BLaER1 treated with 17β-estradiol and CSF1 and Interleukin-3, amounts not matched to agents 10 nM and 100 nM (cell line): ENCODE measurements at regions not wholly inside any gene's neighbourhood (a gene's known extent, or its start where the extent isn't known, plus 50 kb on each side); places are given as distances from the start of the nearest gene placed in this dataset.

Experiments
- H3K27ac ChIP-seq, 11 experiments: shearing (Covaris generic); formaldehyde crosslinking; 2 replicates each; pipeline ENCODE4 v1.8.1; 2022
- H3K27me3 ChIP-seq, 11 experiments: shearing (Covaris generic); formaldehyde crosslinking; 2 replicates each; pipeline ENCODE4 v1.8.1; 2022
- H3K36me3 ChIP-seq, 11 experiments: shearing (Covaris generic); formaldehyde crosslinking; 2 replicates each; pipeline ENCODE4 v1.8.1; 2022
- H3K4me1 ChIP-seq, 10 experiments: shearing (Covaris generic); formaldehyde crosslinking; 2 replicates each; pipeline ENCODE4 v1.8.1; 2022
- H3K4me2 ChIP-seq, 11 experiments: shearing (Covaris generic); formaldehyde crosslinking; 2 replicates each; pipeline ENCODE4 v1.8.1; 2022
- H3K4me3 ChIP-seq, 10 experiments: shearing (Covaris generic); formaldehyde crosslinking; 2 replicates each; pipeline ENCODE4 v1.8.1; 2022
- H3K9ac ChIP-seq, 11 experiments: shearing (Covaris generic); formaldehyde crosslinking; 2 replicates each; pipeline ENCODE4 v1.8.1; 2022
- H3K9me3 ChIP-seq, 11 experiments: shearing (Covaris generic); formaldehyde crosslinking; replicated peaks in 1 of 11; 2 replicates each; pipeline ENCODE4 v1.8.1; 2022
- H4K20me1 ChIP-seq, 11 experiments: shearing (Covaris generic); formaldehyde crosslinking; 2 replicates each; pipeline ENCODE4 v1.8.1; 2022
- Cebpa-rat ChIP-seq, 11 experiments: shearing (Covaris generic); IDR thresholded peaks; 2 replicates each; pipeline ENCODE4 v1.8.1; 2022

- H3K9me3 ChIP-seq, result no peaks in the 10 kb centered on the region
- no peak overlapping the region for H3K9ac ChIP-seq
- H3K4me1 ChIP-seq, result no peaks in the 10 kb centered on the region; a peak in 1 of 20 replicates
- H3K4me2 ChIP-seq, result no peak overlapping the region
- no peak overlapping the region for H3K4me3 ChIP-seq
- H4K20me1 ChIP-seq, result no peaks in the 10 kb centered on the region
- TF ChIP-seq Cebpa-rat (IDR thresholded peaks at IDR 0.05), result no peak
- H3K27me3 ChIP-seq, result no peaks in the 10 kb centered on the region
- no peak overlapping the region for H3K27ac ChIP-seq
- H3K36me3 ChIP-seq, result no peaks in the 10 kb centered on the region
Observed at GRCh38 chr14:49420201-49420600, 166.0 kb downstream of the RPS29 start.

GRCh38 chr14:49418789-49419188 lies 167.4 kb downstream of the RPS29 start:
- H3K4me2 ChIP-seq, result no peak overlapping the region
- H3K27ac ChIP-seq, result no peak overlapping the region
- no peaks in the 10 kb centered on the region for H3K36me3 ChIP-seq
- H4K20me1 ChIP-seq, result no peaks in the 10 kb centered on the region
- no peak overlapping the region for H3K4me3 ChIP-seq
- no peak overlapping the region for H3K9ac ChIP-seq
- no peaks in the 10 kb centered on the region for H3K9me3 ChIP-seq
- H3K4me1 ChIP-seq, result no peaks in the 10 kb centered on the region
- no peaks in the 10 kb centered on the region for H3K27me3 ChIP-seq
- no peak for TF ChIP-seq Cebpa-rat (IDR thresholded peaks at IDR 0.05)

- Histone ChIP-seq H3K4me1 (no peaks in the 10 kb centered on the region), H3K4me2 (no peak overlapping the region), H3K9me3 (no peaks in the 10 kb centered on the region), H3K36me3 (no peaks in the 10 kb centered on the region), H3K27ac (no peak overlapping the region), H4K20me1 (no peaks in the 10 kb centered on the region), H3K9ac (no peak overlapping the region), H3K4me3 (no peak overlapping the region), H3K27me3 (no peaks in the 10 kb centered on the region)
- TF ChIP-seq Cebpa-rat (IDR thresholded peaks at IDR 0.05), result no peak
Observed at GRCh38 chr14:49417790-49418189, 168.4 kb downstream of the RPS29 start.

GRCh38 chr14:49408187-49408933 lies 177.8 kb downstream of the RPS29 start:
- TF ChIP-seq Cebpa-rat (IDR thresholded peaks at IDR 0.05), result no peak
- H3K4me2 ChIP-seq, result no peak overlapping the region
- H3K4me3 ChIP-seq, result no peak overlapping the region

GRCh38 chr14:49405291-49405690 lies 180.9 kb downstream of the RPS29 start:
- Histone ChIP-seq H3K4me3 (no peak overlapping the region), H3K4me1 (no peaks in the 10 kb centered on the region), H3K9me3 (no peaks in the 10 kb centered on the region), H3K27me3 (no peaks in the 10 kb centered on the region), H3K27ac (no peak overlapping the region), H3K9ac (no peak overlapping the region), H3K36me3 (no peaks in the 10 kb centered on the region), H4K20me1 (no peaks in the 10 kb centered on the region), H3K4me2 (no peak overlapping the region)
- no peak for TF ChIP-seq Cebpa-rat (IDR thresholded peaks at IDR 0.05)

More at GRCh38 chr14:49408187-49408933, 177.8 kb downstream of the RPS29 start:
- H4K20me1 ChIP-seq, result no peaks in the 10 kb centered on the region
- no peaks in the 10 kb centered on the region for H3K4me1 ChIP-seq
- no peaks in the 10 kb centered on the region for H3K9me3 ChIP-seq
- no peaks in the 10 kb centered on the region for H3K36me3 ChIP-seq
- H3K27me3 ChIP-seq, result no peaks in the 10 kb centered on the region
- no peak overlapping the region for H3K27ac ChIP-seq
- no peak overlapping the region for H3K9ac ChIP-seq

GRCh38 chr14:49401373-49401772 lies 184.8 kb downstream of the RPS29 start:
- Histone ChIP-seq H3K27me3 (no peaks in the 10 kb centered on the region), H3K9me3 (no peaks in the 10 kb centered on the region)

GRCh38 chr14:49396801-49397200 lies 189.4 kb downstream of the RPS29 start:
- no peaks in the 10 kb centered on the region for H3K9me3 ChIP-seq
- H4K20me1 ChIP-seq, result no peaks in the 10 kb centered on the region
- H3K4me3 ChIP-seq, result no peak overlapping the region
- no peaks in the 10 kb centered on the region for H3K36me3 ChIP-seq
- no peaks in the 10 kb centered on the region for H3K27me3 ChIP-seq
- no peak overlapping the region for H3K27ac ChIP-seq
- no peak overlapping the region for H3K4me2 ChIP-seq
- TF ChIP-seq Cebpa-rat (IDR thresholded peaks at IDR 0.05), result no peak
- no peaks in the 10 kb centered on the region for H3K4me1 ChIP-seq
- no peak overlapping the region for H3K9ac ChIP-seq

More at GRCh38 chr14:49401373-49401772, 184.8 kb downstream of the RPS29 start:
- no peak for TF ChIP-seq Cebpa-rat (IDR thresholded peaks at IDR 0.05)
- Histone ChIP-seq H4K20me1 (no peaks in the 10 kb centered on the region), H3K4me3 (no peak overlapping the region), H3K27ac (no peak overlapping the region), H3K9ac (no peak overlapping the region), H3K4me2 (no peak overlapping the region), H3K4me1 (no peaks in the 10 kb centered on the region), H3K36me3 (no peaks in the 10 kb centered on the region)

GRCh38 chr14:49381778-49382177 lies 204.4 kb downstream of the RPS29 start:
- Histone ChIP-seq H3K27ac (no peak overlapping the region), H3K36me3 (no peaks in the 10 kb centered on the region), H3K4me3 (no peak overlapping the region), H3K27me3 (no peaks in the 10 kb centered on the region), H3K9me3 (peaks cover 0 to 9% (median 0%) of the 10 kb centered on the region in 11 experiments; a peak in 4 of 22 replicates), H4K20me1 (no peaks in the 10 kb centered on the region), H3K4me1 (no peaks in the 10 kb centered on the region), H3K9ac (no peak overlapping the region), H3K4me2 (no peak overlapping the region)
- TF ChIP-seq Cebpa-rat (IDR thresholded peaks at IDR 0.05), result no peak

- H3K27me3 ChIP-seq, result no peaks in the 10 kb centered on the region
- H3K4me3 ChIP-seq, result no peak overlapping the region
- H3K9me3 ChIP-seq, result no peaks in the 10 kb centered on the region
- no peaks in the 10 kb centered on the region for H3K36me3 ChIP-seq
- H3K4me2 ChIP-seq, result peak overlapping the region in 7 of 11 experiments; percentile 18 to 58 (median 26); a peak in 14 of 22 replicates
- no peak for TF ChIP-seq Cebpa-rat (IDR thresholded peaks at IDR 0.05)
- no peak overlapping the region for H3K27ac ChIP-seq
- no peaks in the 10 kb centered on the region for H4K20me1 ChIP-seq
- peaks cover 0 to 15% (median 7%) of the 10 kb centered on the region in 10 experiments; a peak in 7 of 20 replicates for H3K4me1 ChIP-seq
- H3K9ac ChIP-seq, result no peak overlapping the region
Observed at GRCh38 chr14:49367696-49368095, 218.5 kb downstream of the RPS29 start.

- no peaks in the 10 kb centered on the region for H3K9me3 ChIP-seq
- no peak for TF ChIP-seq Cebpa-rat (IDR thresholded peaks at IDR 0.05)
Observed at GRCh38 chr14:49366416-49366815, 219.8 kb downstream of the RPS29 start.

More at GRCh38 chr14:49366416-49366815, 219.8 kb downstream of the RPS29 start:
- no peaks in the 10 kb centered on the region for H4K20me1 ChIP-seq
- H3K4me1 ChIP-seq, result peaks cover 0 to 15% (median 7%) of the 10 kb centered on the region in 10 experiments; a peak in 7 of 20 replicates
- no peak overlapping the region for H3K9ac ChIP-seq
- no peak overlapping the region for H3K27ac ChIP-seq
- H3K27me3 ChIP-seq, result no peaks in the 10 kb centered on the region
- H3K36me3 ChIP-seq, result no peaks in the 10 kb centered on the region
- H3K4me2 ChIP-seq, result no peak overlapping the region
- no peak overlapping the region for H3K4me3 ChIP-seq
